ENCODE measurements at regions not wholly inside any gene's neighbourhood (a gene's known extent, or its start where the extent isn't known, plus 50 kb on each side); places are given as distances from the start of the nearest gene placed in this dataset.

GRCh38 chr1:229194096-229194495 is 76.8 kb upstream of the RAB4A start:
- no peaks in the 10 kb centered on the region for H3K9me3 ChIP-seq (replicated peaks in 1 of 11)
- H3K4me1 ChIP-seq: peaks cover 0 to 81% (median 7%) of the 10 kb centered on the region in 10 experiments; a peak in 14 of 20 replicates
- no peaks in the 10 kb centered on the region for H4K20me1 ChIP-seq
- no peak overlapping the region for H3K4me3 ChIP-seq
- no peak overlapping the region for H3K4me2 ChIP-seq
- H3K27ac ChIP-seq: no peak overlapping the region
- no peak overlapping the region for H3K9ac ChIP-seq
- no peaks in the 10 kb centered on the region for H3K36me3 ChIP-seq
- no peaks in the 10 kb centered on the region for H3K27me3 ChIP-seq
- TF ChIP-seq Cebpa-rat (IDR thresholded peaks at IDR 0.05): no peak

GRCh38 chr1:229195246-229195645 is 75.7 kb upstream of the RAB4A start:
- no peaks in the 10 kb centered on the region for H3K9me3 ChIP-seq (replicated peaks in 1 of 11)
- H3K4me3 ChIP-seq: no peak overlapping the region
- no peak overlapping the region for H3K9ac ChIP-seq
- TF ChIP-seq Cebpa-rat (IDR thresholded peaks at IDR 0.05): no peak
- H3K36me3 ChIP-seq: no peaks in the 10 kb centered on the region
- no peaks in the 10 kb centered on the region for H3K27me3 ChIP-seq
- H3K4me1 ChIP-seq: peaks cover 11 to 81% (median 19%) of the 10 kb centered on the region in 10 experiments
- H3K27ac ChIP-seq: no peak overlapping the region
- no peaks in the 10 kb centered on the region for H4K20me1 ChIP-seq
- peak overlapping the region in 2 of 11 experiments; percentile 12 to 13; a peak in 2 of 22 replicates for H3K4me2 ChIP-seq

GRCh38 chr1:229196404-229197264 is 74.3 kb upstream of the RAB4A start:
- Histone ChIP-seq H4K20me1 (no peaks in the 10 kb centered on the region), H3K9me3 (replicated peaks in 1 of 11) (no peaks in the 10 kb centered on the region), H3K9ac (no peak overlapping the region; a peak in 1 of 22 replicates), H3K27me3 (no peaks in the 10 kb centered on the region), H3K4me3 (no peak overlapping the region), H3K4me1 (peaks cover 14 to 76% (median 22%) of the 10 kb centered on the region in 10 experiments), H3K36me3 (no peaks in the 10 kb centered on the region), H3K4me2 (peak overlapping the region in 3 of 11 experiments; percentile 50 to 76 (median 62); a peak in 6 of 22 replicates), H3K27ac (no peak overlapping the region; a peak in 1 of 22 replicates)
- TF ChIP-seq Cebpa-rat (IDR thresholded peaks at IDR 0.05): no peak

- no peaks in the 10 kb centered on the region for H3K27me3 ChIP-seq
- no peaks in the 10 kb centered on the region for H3K9me3 ChIP-seq (replicated peaks in 1 of 11)
- no peak overlapping the region; a peak in 1 of 22 replicates for H3K9ac ChIP-seq
- peaks cover 14 to 70% (median 20%) of the 10 kb centered on the region in 10 experiments for H3K4me1 ChIP-seq
- H3K36me3 ChIP-seq: no peaks in the 10 kb centered on the region
- peak overlapping the region in 3 of 11 experiments; percentile 50 to 76 (median 62); a peak in 6 of 22 replicates for H3K4me2 ChIP-seq
- H3K27ac ChIP-seq: no peak overlapping the region; a peak in 1 of 22 replicates
- no peak for TF ChIP-seq Cebpa-rat (IDR thresholded peaks at IDR 0.05)
- no peaks in the 10 kb centered on the region for H4K20me1 ChIP-seq
- H3K4me3 ChIP-seq: no peak overlapping the region
Measured at GRCh38 chr1:229197265-229197585, 73.7 kb upstream of the RAB4A start.

- Histone ChIP-seq H3K4me2 (peak overlapping the region; percentile 75 to 94 (median 79)), H3K9me3 (replicated peaks in 1 of 11) (no peaks in the 10 kb centered on the region), H3K27me3 (no peaks in the 10 kb centered on the region), H3K4me1 (peaks cover 14 to 55% (median 17%) of the 10 kb centered on the region in 10 experiments), H3K4me3 (peak overlapping the region in 3 of 10 experiments; percentile 9 to 29 (median 23); a peak in 5 of 20 replicates), H3K27ac (peak overlapping the region in 9 of 11 experiments; percentile 9 to 79 (median 58); a peak in 16 of 22 replicates), H3K36me3 (no peaks in the 10 kb centered on the region), H3K9ac (peak overlapping the region in 9 of 11 experiments; percentile 24 to 61 (median 47); a peak in 14 of 22 replicates), H4K20me1 (no peaks in the 10 kb centered on the region)
- TF ChIP-seq Cebpa-rat (IDR thresholded peaks at IDR 0.05): no peak
Measured at GRCh38 chr1:229199261-229200243, 71.4 kb upstream of the RAB4A start.

GRCh38 chr1:229203030-229203751 is 67.7 kb upstream of the RAB4A start:
- H3K36me3 ChIP-seq: no peaks in the 10 kb centered on the region
- H3K27me3 ChIP-seq: no peaks in the 10 kb centered on the region
- H3K4me1 ChIP-seq: peaks cover 22 to 33% (median 26%) of the 10 kb centered on the region in 10 experiments
- H3K9ac ChIP-seq: no peak overlapping the region
- H4K20me1 ChIP-seq: no peaks in the 10 kb centered on the region
- no peak overlapping the region for H3K4me2 ChIP-seq
- no peak overlapping the region for H3K27ac ChIP-seq
- no peak overlapping the region for H3K4me3 ChIP-seq
- TF ChIP-seq Cebpa-rat (IDR thresholded peaks at IDR 0.05): no peak
- H3K9me3 ChIP-seq (replicated peaks in 1 of 11): no peaks in the 10 kb centered on the region

GRCh38 chr1:229203991-229204632 is 66.8 kb upstream of the RAB4A start:
- H3K9ac ChIP-seq: no peak overlapping the region

More at GRCh38 chr1:229203991-229204632, 66.8 kb upstream of the RAB4A start:
- no peaks in the 10 kb centered on the region for H3K9me3 ChIP-seq (replicated peaks in 1 of 11)
- H3K27ac ChIP-seq: no peak overlapping the region
- no peaks in the 10 kb centered on the region for H3K27me3 ChIP-seq
- no peak overlapping the region for H3K4me3 ChIP-seq
- no peak for TF ChIP-seq Cebpa-rat (IDR thresholded peaks at IDR 0.05)
- no peaks in the 10 kb centered on the region for H3K36me3 ChIP-seq
- peak overlapping the region in 3 of 11 experiments; percentile 17 to 28 (median 21); a peak in 1 of 22 replicates for H3K4me2 ChIP-seq
- H4K20me1 ChIP-seq: no peaks in the 10 kb centered on the region
- H3K4me1 ChIP-seq: peaks cover 21 to 34% (median 26%) of the 10 kb centered on the region in 10 experiments
